Smooth muscle cell (in vitro differentiated cells): ENCODE measurements at regions not wholly inside any gene's neighbourhood (a gene's known extent, or its start where the extent isn't known, plus 50 kb on each side); places are given as distances from the start of the nearest gene placed in this dataset.

Experiments
- DNase-seq: peaks from one replicate; lab custom pipeline; 2025; ENCODE audit not compliant: unreplicated experiment; lab: John Stamatoyannopoulos, UW
- H2AFZ ChIP-seq: fragments of 200-600 bp; sonication (generic); 2 replicates; pipeline ENCODE4 v1.6.0; 2016; ENCODE audit warnings: antibody characterized with exemption, low read depth, mild to moderate bottlenecking
- H3F3A ChIP-seq: fragments of 200-600 bp; sonication (generic); 2 replicates; pipeline ENCODE4 v1.6.0; 2017; ENCODE audit warnings: antibody characterized with exemption, low read depth
- H3K27ac ChIP-seq: fragments of 200-600 bp; sonication (generic); 2 replicates; pipeline ENCODE4 v1.5.1; 2016; ENCODE audit warnings: low read depth, mild to moderate bottlenecking
- H3K27me3 ChIP-seq: fragments of 200-600 bp; sonication (generic); 2 replicates; pipeline ENCODE4 v1.6.1; 2016; ENCODE audit warnings: low read depth, mild to moderate bottlenecking
- H3K36me3 ChIP-seq: fragments of 200-600 bp; sonication (generic); 2 replicates; pipeline ENCODE4 v1.5.1; 2016; ENCODE audit warnings: low read depth
- H3K4me1 ChIP-seq: fragments of 200-600 bp; sonication (generic); 2 replicates; pipeline ENCODE4 v1.5.1; 2016; ENCODE audit warnings: low read depth
- H3K4me2 ChIP-seq: fragments of 200-600 bp; sonication (generic); 2 replicates; pipeline ENCODE4 v1.6.0; 2016; ENCODE audit warnings: mild to moderate bottlenecking
- H3K4me3 ChIP-seq: fragments of 200-600 bp; sonication (generic); 2 replicates; pipeline ENCODE4 v1.5.1; 2016; ENCODE audit warnings: mild to moderate bottlenecking
- H3K79me2 ChIP-seq: fragments of 200-600 bp; sonication (generic); 2 replicates; pipeline ENCODE4 v1.6.0; 2016; ENCODE audit warnings: low read depth, mild to moderate bottlenecking
- H3K9ac ChIP-seq: fragments of 200-600 bp; sonication (generic); 2 replicates; pipeline ENCODE4 v1.6.0; 2016; ENCODE audit warnings: low read depth
- H3K9me3 ChIP-seq: fragments of 200-600 bp; sonication (generic); replicated peaks from 2 replicates; pipeline ENCODE4 v1.5.1; 2016; ENCODE audit warnings: low read depth
- H4K20me1 ChIP-seq: fragments of 200-600 bp; sonication (generic); 2 replicates; pipeline ENCODE4 v1.6.0; 2016; ENCODE audit warnings: low read depth
- CTCF ChIP-seq: fragments of 200-600 bp; sonication (generic); IDR thresholded peaks from 2 replicates; pipeline ENCODE4 v1.5.1; 2017; ENCODE audit warnings: borderline replicate concordance, mild to moderate bottlenecking, antibody characterized with exemption; ENCODE audit not compliant: insufficient read depth, poor library complexity, severe bottlenecking
- WGBS: methylation state at CpG from one replicate; pipeline ENCODE4 v1.1.7; 2016; ENCODE audit warnings: low lambda C conversion rate; 5-methylcytosine and 5-hydroxymethylcytosine counted together

GRCh38 chr7:25851332-25852210 is 300.4 kb upstream of the NFE2L3 start:
- Histone ChIP-seq H4K20me1 (no peaks in the 10 kb centered on the region), H3F3A (peaks cover 31% of the 10 kb centered on the region), H3K27ac (peak overlapping the region; percentile 38), H3K36me3 (no peaks in the 10 kb centered on the region), H3K4me3 (peak overlapping the region; percentile 46), H3K4me1 (peaks cover 61% of the 10 kb centered on the region), H3K4me2 (peak overlapping the region; percentile 98), H3K27me3 (no peaks in the 10 kb centered on the region), H3K9me3 (no peaks in the 10 kb centered on the region), H2AFZ (peak overlapping the region; percentile 89), H3K79me2 (peaks cover 4% of the 10 kb centered on the region), H3K9ac (no peak overlapping the region)
- TF ChIP-seq CTCF: peak; percentile 93
- 36% methylated on average over 33 of the region's 33 CpGs for WGBS
- peak; percentile 56 for DNase-seq

- Histone ChIP-seq H4K20me1 (no peaks in the 10 kb centered on the region), H3K79me2 (peaks cover 4% of the 10 kb centered on the region), H3K27ac (peak overlapping the region; percentile 38), H3K4me1 (peaks cover 60% of the 10 kb centered on the region), H3K27me3 (no peaks in the 10 kb centered on the region), H3K9me3 (no peaks in the 10 kb centered on the region), H2AFZ (peak overlapping the region; percentile 89), H3F3A (peaks cover 33% of the 10 kb centered on the region), H3K4me2 (peak overlapping the region; percentile 98), H3K4me3 (peak overlapping the region; percentile 46), H3K36me3 (no peaks in the 10 kb centered on the region), H3K9ac (peak overlapping the region; percentile 32)
- 2% methylated on average over 52 of the region's 70 CpGs for WGBS
- TF ChIP-seq CTCF: peak; percentile 4
- peak; percentile 32 for DNase-seq
Observed at GRCh38 chr7:25852211-25852938, 299.6 kb upstream of the NFE2L3 start.

- peaks cover 4% of the 10 kb centered on the region for H3K79me2 ChIP-seq
- peak overlapping the region; percentile 98 for H3K4me2 ChIP-seq
- WGBS: 15% methylated on average over 16 of the region's 16 CpGs
- peak overlapping the region; percentile 46 for H3K4me3 ChIP-seq
- H3F3A ChIP-seq: peaks cover 29% of the 10 kb centered on the region
- peaks cover 54% of the 10 kb centered on the region for H3K4me1 ChIP-seq
- H4K20me1 ChIP-seq: no peaks in the 10 kb centered on the region
- H3K36me3 ChIP-seq: no peaks in the 10 kb centered on the region
- TF ChIP-seq CTCF: no peak
- peak overlapping the region; percentile 89 for H2AFZ ChIP-seq
- H3K9ac ChIP-seq: no peak overlapping the region
- peak overlapping the region; percentile 89 for H3K27ac ChIP-seq
- no peak for DNase-seq
- H3K9me3 ChIP-seq: no peaks in the 10 kb centered on the region
- H3K27me3 ChIP-seq: no peaks in the 10 kb centered on the region
Observed at GRCh38 chr7:25852939-25853271, 299.1 kb upstream of the NFE2L3 start.
